Large intestine (tissue), 3 donors: ENCODE measurements at regions not wholly inside any gene's neighbourhood (a gene's known extent, or its start where the extent isn't known, plus 50 kb on each side); places are given as distances from the start of the nearest gene placed in this dataset.

Source experiments
- DNase-seq, 2 donors: peaks; one replicate each; pipeline versions ENCODE4 v3.0.0 to v3.0.0-alpha.2; 2013
- H3K27ac ChIP-seq: one replicate; pipeline ENCODE4 v1.5.1; 2013; ENCODE audit warnings: low read length
- H3K27me3 ChIP-seq: 2 replicates; pipeline ENCODE4 v1.6.1; 2013; ENCODE audit warnings: low read length; ENCODE audit not compliant: control insufficient read depth, insufficient read depth
- H3K36me3 ChIP-seq: 2 replicates; pipeline ENCODE4 v1.6.1; 2013; ENCODE audit warnings: low read length; ENCODE audit not compliant: control insufficient read depth, insufficient read depth
- H3K4me1 ChIP-seq: one replicate; pipeline ENCODE4 v1.6.1; 2013; ENCODE audit warnings: low read length; ENCODE audit not compliant: control insufficient read depth, insufficient read depth
- H3K4me3 ChIP-seq: one replicate; pipeline ENCODE4 v1.5.1; 2013; ENCODE audit warnings: low read length
- H3K9me3 ChIP-seq: one replicate; pipeline ENCODE4 v1.6.1; 2013; ENCODE audit warnings: mild to moderate bottlenecking, low read depth, low read length, moderate library complexity; ENCODE audit not compliant: control insufficient read depth
- WGBS: methylation state at CpG from one replicate; pipeline ENCODE4 v1.1.5; 2013; ENCODE audit warnings: low lambda C conversion rate; ENCODE audit not compliant: insufficient coverage; 5-methylcytosine and 5-hydroxymethylcytosine counted together

GRCh38 chr6:15081447-15081846 is 164.4 kb upstream of the JARID2 start:
- H3K27me3 ChIP-seq: no peaks in the 10 kb centered on the region
- H3K9me3 ChIP-seq: peaks cover 3% of the 10 kb centered on the region
- H3K4me1 ChIP-seq: peaks cover 35% of the 10 kb centered on the region
- WGBS: no CpG with 5 or more reads among the region's 2 CpGs
- no peaks in the 10 kb centered on the region for H3K36me3 ChIP-seq
- no peak overlapping the region for H3K4me3 ChIP-seq
- peak overlapping the region; percentile 31 for H3K27ac ChIP-seq
- DNase-seq: peak; percentile 48 to 66

- Histone ChIP-seq H3K9me3 (peaks cover 3% of the 10 kb centered on the region), H3K27ac (no peak overlapping the region), H3K36me3 (no peaks in the 10 kb centered on the region), H3K4me1 (peaks cover 45% of the 10 kb centered on the region), H3K4me3 (no peak overlapping the region), H3K27me3 (no peaks in the 10 kb centered on the region)
- DNase-seq: no peak
- 100% methylated on average over 2 of the region's 8 CpGs for WGBS
These were observed 163.2 kb upstream of the JARID2 start for GRCh38 chr6:15082708-15083107.

- Histone ChIP-seq H3K27ac (peak overlapping the region; percentile 70), H3K4me1 (peaks cover 21% of the 10 kb centered on the region), H3K27me3 (no peaks in the 10 kb centered on the region), H3K9me3 (peaks cover 3% of the 10 kb centered on the region), H3K4me3 (no peak overlapping the region), H3K36me3 (no peaks in the 10 kb centered on the region)
- WGBS: no CpG with 5 or more reads among the region's 12 CpGs
- DNase-seq: peak; percentile 56 to 86
These were observed 159.3 kb upstream of the JARID2 start for GRCh38 chr6:15086348-15087158.

- Histone ChIP-seq H3K36me3 (no peaks in the 10 kb centered on the region), H3K9me3 (peaks cover 1% of the 10 kb centered on the region), H3K27ac (peak overlapping the region; percentile 51), H3K4me3 (no peak overlapping the region), H3K4me1 (peaks cover 17% of the 10 kb centered on the region), H3K27me3 (no peaks in the 10 kb centered on the region)
- DNase-seq: peak in 1 of 2 donors; percentile 55
- 92% methylated on average over 2 of the region's 5 CpGs for WGBS
These were observed 158.7 kb upstream of the JARID2 start for GRCh38 chr6:15087186-15087589.

GRCh38 chr6:15088904-15089568 is 156.8 kb upstream of the JARID2 start:
- H3K27ac ChIP-seq: no peak overlapping the region
- no peaks in the 10 kb centered on the region for H3K27me3 ChIP-seq
- H3K36me3 ChIP-seq: no peaks in the 10 kb centered on the region
- H3K4me3 ChIP-seq: no peak overlapping the region
- no peak for DNase-seq
- no peaks in the 10 kb centered on the region for H3K9me3 ChIP-seq
- peaks cover 14% of the 10 kb centered on the region for H3K4me1 ChIP-seq
- WGBS: 94% methylated on average over 6 of the region's 7 CpGs

- no peaks in the 10 kb centered on the region for H3K27me3 ChIP-seq
- DNase-seq: no peak
- no CpG with 5 or more reads among the region's 10 CpGs for WGBS
- H3K4me1 ChIP-seq: peaks cover 14% of the 10 kb centered on the region
- H3K36me3 ChIP-seq: no peaks in the 10 kb centered on the region
- no peaks in the 10 kb centered on the region for H3K9me3 ChIP-seq
- H3K4me3 ChIP-seq: no peak overlapping the region
- no peak overlapping the region for H3K27ac ChIP-seq
These were observed 156.2 kb upstream of the JARID2 start for GRCh38 chr6:15089569-15090144.

GRCh38 chr6:15090145-15090579 is 155.7 kb upstream of the JARID2 start:
- H3K4me3 ChIP-seq: no peak overlapping the region
- no peaks in the 10 kb centered on the region for H3K36me3 ChIP-seq
- H3K9me3 ChIP-seq: no peaks in the 10 kb centered on the region
- H3K27ac ChIP-seq: no peak overlapping the region
- no peaks in the 10 kb centered on the region for H3K27me3 ChIP-seq
- WGBS: 0% methylated on average over 1 of the region's 7 CpGs
- H3K4me1 ChIP-seq: peaks cover 14% of the 10 kb centered on the region
- peak in 1 of 2 donors; percentile 43 for DNase-seq

GRCh38 chr6:15090745-15091384 is 155.0 kb upstream of the JARID2 start:
- Histone ChIP-seq H3K27me3 (no peaks in the 10 kb centered on the region), H3K4me1 (peaks cover 14% of the 10 kb centered on the region), H3K36me3 (no peaks in the 10 kb centered on the region), H3K4me3 (no peak overlapping the region), H3K27ac (no peak overlapping the region), H3K9me3 (no peaks in the 10 kb centered on the region)
- WGBS: no CpG with 5 or more reads among the region's 9 CpGs
- no peak for DNase-seq

GRCh38 chr6:15096894-15097837 is 148.7 kb upstream of the JARID2 start:
- H3K4me1 ChIP-seq: no peaks in the 10 kb centered on the region
- H3K4me3 ChIP-seq: no peak overlapping the region
- H3K27me3 ChIP-seq: no peaks in the 10 kb centered on the region
- no peak overlapping the region for H3K27ac ChIP-seq
- WGBS: 92% methylated on average over 2 of the region's 17 CpGs
- no peak for DNase-seq
- no peaks in the 10 kb centered on the region for H3K36me3 ChIP-seq
- no peaks in the 10 kb centered on the region for H3K9me3 ChIP-seq
